Skin epidermis (tissue), 12 donors: ENCODE measurements at regions not wholly inside any gene's neighbourhood (a gene's known extent, or its start where the extent isn't known, plus 50 kb on each side); places are given as distances from the start of the nearest gene placed in this dataset.
"Not testable (repeated sequence)": the region's sequence is repeated elsewhere in the genome, so short reads cannot be mapped to it uniquely, and the experiment has no call there.

ENCODE experiments used
- H3K27ac ChIP-seq, 21 experiments: fragments of 200-600 bp; sonication (generic) in 11 of 21; one replicate each; pipeline ENCODE4 v1.5.0; 2020; ENCODE audit warnings: mild to moderate bottlenecking in 3 of 21, inconsistent platforms in 2 of 21, moderate library complexity in 2 of 21
- H3K4me3 ChIP-seq, 7 experiments: fragments of 200-600 bp; sonication (generic) in 2 of 7; one replicate each; pipeline ENCODE4 v1.5.0; 2020; ENCODE audit warnings: inconsistent platforms in 2 of 7, mild to moderate bottlenecking in 2 of 7, moderate library complexity in 1 of 7

- Histone ChIP-seq H3K4me3 (no peak overlapping the region), H3K27ac (no peak overlapping the region)
Measured at GRCh38 chr10:20659225-20659624, 237.9 kb downstream of the NEBL start.

GRCh38 chr10:20658158-20658557 lies 239.0 kb downstream of the NEBL start:
- H3K27ac ChIP-seq = no peak overlapping the region
- no peak overlapping the region for H3K4me3 ChIP-seq

GRCh38 chr10:20656886-20657285 lies 240.2 kb downstream of the NEBL start:
- Histone ChIP-seq H3K4me3 (no peak overlapping the region), H3K27ac (no peak overlapping the region)

- not testable (repeated sequence) for H3K4me3 ChIP-seq, H3K27ac ChIP-seq
Measured at GRCh38 chr10:20652424-20652823, 244.7 kb downstream of the NEBL start.

- Histone ChIP-seq H3K27ac (no peak overlapping the region), H3K4me3 (no peak overlapping the region)
Measured at GRCh38 chr10:20648263-20648874, 248.7 kb downstream of the NEBL start.

GRCh38 chr10:20647756-20648155 lies 249.4 kb downstream of the NEBL start:
- no peak overlapping the region for H3K4me3 ChIP-seq

GRCh38 chr10:20644421-20644820 lies 252.7 kb downstream of the NEBL start:
- Histone ChIP-seq H3K4me3 (no peak overlapping the region), H3K27ac (no peak overlapping the region)

More at GRCh38 chr10:20647756-20648155, 249.4 kb downstream of the NEBL start:
- H3K27ac ChIP-seq = no peak overlapping the region

- Histone ChIP-seq H3K27ac (no peak overlapping the region), H3K4me3 (no peak overlapping the region)
Measured at GRCh38 chr10:20641605-20642004, 255.5 kb downstream of the NEBL start.

- no peak overlapping the region for H3K4me3 ChIP-seq
- H3K27ac ChIP-seq = no peak overlapping the region
Measured at GRCh38 chr10:20635570-20635969, 261.5 kb downstream of the NEBL start.

- H3K4me3 ChIP-seq = no peak overlapping the region
- no peak overlapping the region for H3K27ac ChIP-seq
Measured at GRCh38 chr10:20634839-20635238, 262.3 kb downstream of the NEBL start.

GRCh38 chr10:20633714-20634113 lies 263.4 kb downstream of the NEBL start:
- Histone ChIP-seq H3K4me3 (no peak overlapping the region), H3K27ac (no peak overlapping the region)

GRCh38 chr10:20632696-20633095 lies 264.4 kb downstream of the NEBL start:
- H3K4me3 ChIP-seq = no peak overlapping the region
- H3K27ac ChIP-seq = no peak overlapping the region

GRCh38 chr10:20631229-20631628 lies 265.9 kb downstream of the NEBL start:
- H3K4me3 ChIP-seq = no peak overlapping the region
- H3K27ac ChIP-seq = no peak overlapping the region

GRCh38 chr10:20630092-20630643 lies 266.9 kb downstream of the NEBL start:
- no peak overlapping the region for H3K4me3 ChIP-seq

GRCh38 chr10:20627946-20628507 lies 269.1 kb downstream of the NEBL start:
- Histone ChIP-seq H3K4me3 (no peak overlapping the region), H3K27ac (no peak overlapping the region)

More at GRCh38 chr10:20630092-20630643, 266.9 kb downstream of the NEBL start:
- no peak overlapping the region for H3K27ac ChIP-seq

GRCh38 chr10:20627087-20627486 lies 270.0 kb downstream of the NEBL start:
- Histone ChIP-seq H3K4me3 (no peak overlapping the region), H3K27ac (no peak overlapping the region)

GRCh38 chr10:20625868-20626267 lies 271.2 kb downstream of the NEBL start:
- Histone ChIP-seq H3K27ac (no peak overlapping the region), H3K4me3 (no peak overlapping the region)

- H3K27ac ChIP-seq = peak overlapping the region in 5 of 21 experiments; percentile 4 to 78 (median 60)
- H3K4me3 ChIP-seq = no peak overlapping the region
Measured at GRCh38 chr10:20624642-20625041, 272.5 kb downstream of the NEBL start.

GRCh38 chr10:20623546-20623945 lies 273.6 kb downstream of the NEBL start:
- peak overlapping the region in 6 of 21 experiments; percentile 8 to 78 (median 55) for H3K27ac ChIP-seq
- no peak overlapping the region for H3K4me3 ChIP-seq

GRCh38 chr10:20622531-20623211 lies 274.4 kb downstream of the NEBL start:
- H3K27ac ChIP-seq = peak overlapping the region in 2 of 21 experiments; percentile 53 to 78
- H3K4me3 ChIP-seq = no peak overlapping the region

- no peak overlapping the region for H3K27ac ChIP-seq
- H3K4me3 ChIP-seq = no peak overlapping the region
Measured at GRCh38 chr10:20620981-20621380, 276.1 kb downstream of the NEBL start.
